ENCODE measurements at regions not wholly inside any gene's neighbourhood (a gene's known extent, or its start where the extent isn't known, plus 50 kb on each side); places are given as distances from the start of the nearest gene placed in this dataset.

DNA sequence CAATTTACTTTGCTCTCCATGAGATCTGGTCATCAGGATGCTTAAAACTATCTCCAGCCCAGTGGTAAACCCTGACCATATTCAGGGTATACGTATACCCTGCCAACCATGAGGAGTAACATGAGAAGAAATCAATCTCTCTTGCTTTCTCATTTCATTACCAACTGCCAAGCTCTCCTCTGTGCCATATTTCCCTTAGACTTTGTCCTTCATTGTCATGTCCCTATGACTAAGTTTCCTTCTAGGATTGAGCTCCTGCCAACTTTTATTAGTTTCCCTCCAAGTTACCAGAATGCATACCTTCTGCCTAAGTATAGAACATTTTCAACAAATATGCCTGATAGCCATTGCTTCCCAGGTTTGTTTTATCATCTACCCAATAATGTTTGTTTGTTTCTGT lies 1113.9 kb upstream of the B3GALT2 start:
- H3K27me3 ChIP-seq (ENCODE audit: control insufficient read depth, insufficient read depth, low read length) = no peaks in the 10 kb centered on the region
- H3K9me3 ChIP-seq (ENCODE audit: control insufficient read depth in 2 of 3, insufficient read depth in 1 of 3, low read length in 3 of 3) = no peaks in the 10 kb centered on the region
- DNase-seq (no peak), FAIRE-seq (no peak)
- H3K36me3 ChIP-seq (ENCODE audit: control insufficient read depth in 2 of 3, insufficient read depth in 3 of 3, low read length in 3 of 3) = no peaks in the 10 kb centered on the region
- intact Hi-C loops (cut with DNase I) = no loop called here
- H3K4me3 ChIP-seq (ENCODE audit: low read length in 3 of 3) = no peak overlapping the region
- no peak overlapping the region for H3K9ac ChIP-seq (ENCODE audit: low read length in 3 of 3)
- TF ChIP-seq CTCF (IDR thresholded peaks at IDR 0.05; ENCODE audit: borderline replicate concordance, extremely low read depth, insufficient read depth) = no peak
- H3K4me1 ChIP-seq (ENCODE audit: control insufficient read depth in 2 of 3, insufficient read depth in 2 of 3, low read depth in 1 of 3, low read length in 3 of 3) = no peaks in the 10 kb centered on the region
- H3K27ac ChIP-seq (ENCODE audit: low read depth in 2 of 2, low read length in 2 of 2) = no peak overlapping the region

DNA sequence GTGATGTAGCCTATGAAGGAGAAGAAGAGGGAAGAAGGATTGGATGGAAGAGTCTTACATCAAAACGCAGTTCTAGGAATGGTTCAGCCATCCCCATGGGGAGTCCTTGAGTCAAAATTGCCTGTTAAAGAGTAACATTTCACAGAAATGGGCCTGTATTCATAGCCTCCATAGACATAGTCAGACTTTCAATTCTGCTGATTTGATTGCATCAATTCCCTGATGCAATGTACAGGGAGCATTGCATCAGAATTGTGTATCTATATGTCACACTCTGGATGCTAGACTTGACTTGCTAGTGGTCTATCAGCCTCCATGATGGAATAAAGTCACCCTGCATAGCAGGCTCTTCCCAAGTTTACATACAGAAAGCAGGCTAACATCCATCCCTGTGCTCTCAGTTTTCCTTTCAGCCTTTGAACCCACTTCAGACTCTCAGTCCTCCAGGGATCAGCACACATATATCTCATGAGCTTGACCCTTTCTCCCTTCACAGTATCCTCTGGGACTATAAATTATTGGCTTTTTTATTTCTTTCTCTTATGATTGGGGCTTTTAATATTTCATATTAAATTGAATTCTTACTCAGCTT lies 1111.7 kb upstream of the B3GALT2 start:
- FAIRE-seq (no peak), DNase-seq (no peak)
- Histone ChIP-seq H3K4me1 (ENCODE audit: control insufficient read depth in 2 of 3, insufficient read depth in 2 of 3, low read depth in 1 of 3, low read length in 3 of 3) (no peaks in the 10 kb centered on the region), H3K9me3 (ENCODE audit: control insufficient read depth in 2 of 3, insufficient read depth in 1 of 3, low read length in 3 of 3) (no peaks in the 10 kb centered on the region), H3K9ac (ENCODE audit: low read length in 3 of 3) (no peak overlapping the region), H3K27me3 (ENCODE audit: control insufficient read depth, insufficient read depth, low read length) (no peaks in the 10 kb centered on the region), H3K27ac (ENCODE audit: low read depth in 2 of 2, low read length in 2 of 2) (no peak overlapping the region), H3K36me3 (ENCODE audit: control insufficient read depth in 2 of 3, insufficient read depth in 3 of 3, low read length in 3 of 3) (no peaks in the 10 kb centered on the region), H3K4me3 (ENCODE audit: low read length in 3 of 3) (no peak overlapping the region)
- intact Hi-C loops (cut with DNase I) = no loop called here
- TF ChIP-seq CTCF (IDR thresholded peaks at IDR 0.05; ENCODE audit: borderline replicate concordance, extremely low read depth, insufficient read depth) = no peak

DNA sequence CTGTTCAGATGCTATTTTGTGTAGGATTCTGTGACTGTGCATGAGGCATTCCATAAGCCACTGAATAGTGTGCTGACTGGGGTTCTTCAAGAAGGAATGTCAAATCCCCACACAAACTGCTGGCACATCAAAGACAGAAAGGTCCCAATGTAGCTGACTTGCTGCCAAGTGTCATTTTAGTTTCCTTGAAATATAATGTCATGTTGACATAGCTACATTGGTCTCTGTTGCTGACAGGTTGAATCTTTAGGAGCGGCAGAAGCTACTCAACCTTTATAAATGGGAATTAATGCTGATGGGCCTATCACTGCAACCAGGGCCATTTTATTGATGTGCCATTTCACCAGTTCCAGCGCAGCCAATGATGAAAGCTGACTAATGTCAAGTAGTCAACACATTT lies 1110.7 kb upstream of the B3GALT2 start:
- FAIRE-seq = no peak
- TF ChIP-seq CTCF (IDR thresholded peaks at IDR 0.05; ENCODE audit: borderline replicate concordance, extremely low read depth, insufficient read depth) = no peak
- intact Hi-C loops (cut with DNase I) = no loop called here

DNA sequence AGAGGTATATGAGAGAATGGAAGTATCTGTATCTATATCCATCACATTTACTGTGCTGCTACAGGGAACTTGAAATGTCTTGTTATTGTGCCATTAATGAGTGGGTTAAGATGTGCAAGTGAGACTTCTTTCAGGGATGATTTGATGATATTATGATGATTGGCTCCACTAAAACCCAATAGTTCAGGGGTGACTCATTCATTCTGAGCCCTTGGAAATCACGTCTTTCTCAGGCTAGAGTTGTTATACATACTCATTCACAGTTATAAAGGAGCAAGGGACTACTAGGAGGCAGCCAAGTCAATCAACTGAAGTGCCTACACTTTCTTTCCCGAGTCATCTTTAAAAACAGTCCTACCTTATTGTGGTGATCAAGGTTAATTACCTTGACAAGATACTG lies 1109.8 kb upstream of the B3GALT2 start:
- intact Hi-C loops (cut with DNase I) = no loop called here
- no peaks in the 10 kb centered on the region for H3K27me3 ChIP-seq (ENCODE audit: control insufficient read depth, insufficient read depth, low read length)
- FAIRE-seq (no peak), DNase-seq (no peak)
- no peaks in the 10 kb centered on the region for H3K4me1 ChIP-seq (ENCODE audit: control insufficient read depth in 2 of 3, insufficient read depth in 2 of 3, low read depth in 1 of 3, low read length in 3 of 3)
- no peaks in the 10 kb centered on the region for H3K9me3 ChIP-seq (ENCODE audit: control insufficient read depth in 2 of 3, insufficient read depth in 1 of 3, low read length in 3 of 3)
- H3K27ac ChIP-seq (ENCODE audit: low read depth in 2 of 2, low read length in 2 of 2) = no peak overlapping the region
- no peak for TF ChIP-seq CTCF (IDR thresholded peaks at IDR 0.05; ENCODE audit: borderline replicate concordance, extremely low read depth, insufficient read depth)
- H3K4me3 ChIP-seq (ENCODE audit: low read length in 3 of 3) = no peak overlapping the region
- H3K36me3 ChIP-seq (ENCODE audit: control insufficient read depth in 2 of 3, insufficient read depth in 3 of 3, low read length in 3 of 3) = no peaks in the 10 kb centered on the region
- H3K9ac ChIP-seq (ENCODE audit: low read length in 3 of 3) = no peak overlapping the region

More for the DNA sequence above, 1110.7 kb upstream of the B3GALT2 start:
- no peaks in the 10 kb centered on the region for H3K4me1 ChIP-seq (ENCODE audit: control insufficient read depth in 2 of 3, insufficient read depth in 2 of 3, low read depth in 1 of 3, low read length in 3 of 3)
- H3K4me3 ChIP-seq (ENCODE audit: low read length in 3 of 3) = no peak overlapping the region
- no peaks in the 10 kb centered on the region for H3K27me3 ChIP-seq (ENCODE audit: control insufficient read depth, insufficient read depth, low read length)
- no peaks in the 10 kb centered on the region for H3K9me3 ChIP-seq (ENCODE audit: control insufficient read depth in 2 of 3, insufficient read depth in 1 of 3, low read length in 3 of 3)
- no peaks in the 10 kb centered on the region for H3K36me3 ChIP-seq (ENCODE audit: control insufficient read depth in 2 of 3, insufficient read depth in 3 of 3, low read length in 3 of 3)
- DNase-seq = no peak
- no peak overlapping the region for H3K27ac ChIP-seq (ENCODE audit: low read depth in 2 of 2, low read length in 2 of 2)
- H3K9ac ChIP-seq (ENCODE audit: low read length in 3 of 3) = no peak overlapping the region

Data from kidney (tissue), 13 donors.